Medulla oblongata (tissue), 1 donor: ENCODE measurements at regions not wholly inside any gene's neighbourhood (a gene's known extent, or its start where the extent isn't known, plus 50 kb on each side); places are given as distances from the start of the nearest gene placed in this dataset.
A peak's percentile ranks its signal among the peaks of the same experiment; 100 is the strongest.
"Not testable (repeated sequence)": the region's sequence is repeated elsewhere in the genome, so short reads cannot be mapped to it uniquely, and the experiment has no call there.

Experiments
- DNase-seq: peaks from one replicate; pipeline ENCODE4 v3.0.0-alpha.2; 2015; ENCODE audit errors: extremely low spot score

GRCh38 chr3:147237991-147238390 lies 168.4 kb downstream of the ZIC4 start:
- DNase-seq = no peak

GRCh38 chr3:147231980-147232379 lies 174.4 kb downstream of the ZIC4 start:
- not testable (repeated sequence) for DNase-seq

- no peak for DNase-seq
These were observed 175.2 kb downstream of the ZIC4 start for GRCh38 chr3:147231111-147231510.

GRCh38 chr3:147222291-147222690 lies 184.1 kb downstream of the ZIC4 start:
- DNase-seq = no peak

- no peak for DNase-seq
These were observed 187.4 kb downstream of the ZIC4 start for GRCh38 chr3:147218965-147219364.

GRCh38 chr3:147216143-147216673 lies 190.1 kb downstream of the ZIC4 start:
- DNase-seq = no peak

GRCh38 chr3:147215660-147216059 lies 190.7 kb downstream of the ZIC4 start:
- no peak for DNase-seq

GRCh38 chr3:147213633-147214032 lies 192.7 kb downstream of the ZIC4 start:
- no peak for DNase-seq

- DNase-seq = no peak
These were observed 195.7 kb downstream of the ZIC4 start for GRCh38 chr3:147210676-147211075.

GRCh38 chr3:147201086-147201485 lies 205.3 kb downstream of the ZIC4 start:
- DNase-seq = no peak

- no peak for DNase-seq
These were observed 205.8 kb downstream of the ZIC4 start for GRCh38 chr3:147200545-147200944.

- no peak for DNase-seq
These were observed 208.6 kb downstream of the ZIC4 start for GRCh38 chr3:147197739-147198138.

GRCh38 chr3:147195887-147196286 lies 210.5 kb downstream of the ZIC4 start:
- no peak for DNase-seq

- peak; percentile 54 for DNase-seq
These were observed 214.5 kb downstream of the ZIC4 start for GRCh38 chr3:147191795-147192385.

GRCh38 chr3:147189016-147189415 lies 217.3 kb downstream of the ZIC4 start:
- DNase-seq = no peak

- no peak for DNase-seq
These were observed 218.7 kb downstream of the ZIC4 start for GRCh38 chr3:147187687-147188086.

- no peak for DNase-seq
These were observed 220.6 kb downstream of the ZIC4 start for GRCh38 chr3:147185781-147186180.

GRCh38 chr3:147184794-147185193 lies 221.5 kb downstream of the ZIC4 start:
- no peak for DNase-seq

- DNase-seq = no peak
These were observed 233.1 kb downstream of the ZIC4 start for GRCh38 chr3:147173257-147173656.

- DNase-seq = no peak
These were observed 243.6 kb downstream of the ZIC4 start for GRCh38 chr3:147162743-147163142.

GRCh38 chr3:147161833-147162232 lies 244.5 kb downstream of the ZIC4 start:
- DNase-seq = no peak

- no peak for DNase-seq
These were observed 245.4 kb downstream of the ZIC4 start for GRCh38 chr3:147160984-147161383.

GRCh38 chr3:147159141-147159540 lies 247.2 kb downstream of the ZIC4 start:
- no peak for DNase-seq

- DNase-seq = no peak
These were observed 248.7 kb downstream of the ZIC4 start for GRCh38 chr3:147157631-147158030.
